OCI-LY3 (cell line): ENCODE measurements at regions not wholly inside any gene's neighbourhood (a gene's known extent, or its start where the extent isn't known, plus 50 kb on each side); places are given as distances from the start of the nearest gene placed in this dataset.

Experiments used
- H2AFZ ChIP-seq: fragments of 200-600, 300-600 bp; shearing (Covaris generic); 2 replicates; pipeline ENCODE4 v1.6.0; 2014; ENCODE audit warnings: antibody characterized with exemption, low read depth, low read length
- H3K27ac ChIP-seq: fragments of 200-600, 300-600 bp; sonication (generic); 2 replicates; pipeline ENCODE4 v1.5.1; 2014; ENCODE audit warnings: mild to moderate bottlenecking, low read length, moderate library complexity, mixed read lengths
- H3K27me3 ChIP-seq: fragments of 200-600, 300-600 bp; sonication (generic); 2 replicates; pipeline ENCODE4 v1.6.1; 2014; ENCODE audit warnings: low read depth, low read length, mixed read lengths
- H3K36me3 ChIP-seq: fragments of 200-600, 300-600 bp; sonication (generic); replicated peaks from 2 replicates; pipeline ENCODE3; 2014; ENCODE audit warnings: low read depth, low read length, mixed read lengths
- H3K4me1 ChIP-seq: fragments of 300-600, 200-600 bp; sonication (generic); 2 replicates; pipeline ENCODE4 v1.6.1; 2014; ENCODE audit warnings: low read length, mixed read lengths
- H3K4me2 ChIP-seq: fragments of 200-600, 300-600 bp; sonication (generic); 2 replicates; pipeline ENCODE4 v1.6.1; 2014; ENCODE audit warnings: low read length, mixed read lengths
- H3K4me3 ChIP-seq: fragments of 300-600, 200-600 bp; sonication (generic); 2 replicates; pipeline ENCODE4 v1.5.1; 2014; ENCODE audit warnings: antibody characterized with exemption, mild to moderate bottlenecking, low read length, moderate library complexity
- H3K79me2 ChIP-seq: fragments of 300-600, 200-600 bp; shearing (Covaris generic); 2 replicates; pipeline ENCODE4 v1.6.1; 2014; ENCODE audit warnings: mild to moderate bottlenecking, low read length, mixed read lengths
- H3K9ac ChIP-seq: fragments of 300-600, 200-600 bp; shearing (Covaris generic); 2 replicates; pipeline ENCODE4 v1.6.0; 2014; ENCODE audit warnings: mild to moderate bottlenecking, low read length, moderate library complexity
- H3K9me3 ChIP-seq: fragments of 200-600, 300-600 bp; shearing (Covaris generic); 2 replicates; pipeline ENCODE4 v1.6.1; 2014; ENCODE audit warnings: low read length, mixed read lengths; ENCODE audit not compliant: insufficient read depth
- H4K20me1 ChIP-seq: fragments of 200-600, 300-600 bp; sonication (generic); 2 replicates; pipeline ENCODE4 v1.6.1; 2016; ENCODE audit warnings: low read length, mixed read lengths; ENCODE audit not compliant: insufficient read depth
- CTCF ChIP-seq: fragments of 200-600, 300-600 bp; sonication (generic); IDR thresholded peaks from 2 replicates; pipeline ENCODE4 v1.5.1; 2014; ENCODE audit warnings: antibody characterized with exemption, low read length, low read depth
- EZH2phosphoT487 ChIP-seq: fragments of 200-600 bp; shearing (Covaris generic); IDR thresholded peaks from 2 replicates; pipeline ENCODE4 v1.6.1; 2018; ENCODE audit warnings: antibody characterized with exemption, mixed run types, low read depth

- Histone ChIP-seq H3K27me3 (peaks cover 11% of the 10 kb centered on the region; the same call in 1 of the 2 replicates), H2AFZ (no peak overlapping the region), H4K20me1 (no peaks in the 10 kb centered on the region), H3K36me3 (no peaks in the 10 kb centered on the region), H3K9me3 (no peaks in the 10 kb centered on the region), H3K79me2 (no peaks in the 10 kb centered on the region), H3K4me2 (no peak overlapping the region), H3K4me1 (no peaks in the 10 kb centered on the region), H3K4me3 (no peak overlapping the region), H3K9ac (no peak overlapping the region), H3K27ac (no peak overlapping the region)
- TF ChIP-seq CTCF (no peak), EZH2phosphoT487 (no peak)
Measured at GRCh38 chr9:126156898-126157297, 169.7 kb upstream of the MVB12B start.

GRCh38 chr9:126157423-126157822, 169.2 kb upstream of the MVB12B start:
- Histone ChIP-seq H3K9me3 (no peaks in the 10 kb centered on the region), H4K20me1 (no peaks in the 10 kb centered on the region), H3K4me1 (no peaks in the 10 kb centered on the region), H3K4me3 (no peak overlapping the region), H3K79me2 (no peaks in the 10 kb centered on the region), H2AFZ (no peak overlapping the region), H3K4me2 (no peak overlapping the region), H3K36me3 (no peaks in the 10 kb centered on the region), H3K27me3 (peaks cover 6% of the 10 kb centered on the region; the same call in 1 of the 2 replicates), H3K27ac (no peak overlapping the region), H3K9ac (no peak overlapping the region)
- TF ChIP-seq CTCF (no peak), EZH2phosphoT487 (no peak)

GRCh38 chr9:126157826-126158587, 168.6 kb upstream of the MVB12B start:
- no peak overlapping the region for H3K9ac ChIP-seq
- H3K79me2 ChIP-seq, result no peaks in the 10 kb centered on the region
- H3K4me1 ChIP-seq, result no peaks in the 10 kb centered on the region
- no peak overlapping the region for H3K4me2 ChIP-seq
- H3K9me3 ChIP-seq, result no peaks in the 10 kb centered on the region
- no peak overlapping the region for H3K27ac ChIP-seq
- H3K36me3 ChIP-seq, result no peaks in the 10 kb centered on the region
- H2AFZ ChIP-seq, result no peak overlapping the region
- no peak overlapping the region for H3K4me3 ChIP-seq
- H4K20me1 ChIP-seq, result no peaks in the 10 kb centered on the region
- peaks cover under 1% of the 10 kb centered on the region; the same call in 1 of the 2 replicates for H3K27me3 ChIP-seq
- TF ChIP-seq CTCF, result no peak
- no peak for TF ChIP-seq EZH2phosphoT487

- Histone ChIP-seq H3K9ac (no peak overlapping the region), H3K79me2 (no peaks in the 10 kb centered on the region), H3K4me1 (no peaks in the 10 kb centered on the region), H3K4me2 (no peak overlapping the region), H3K9me3 (no peaks in the 10 kb centered on the region), H3K27ac (no peak overlapping the region), H4K20me1 (no peaks in the 10 kb centered on the region), H2AFZ (no peak overlapping the region), H3K36me3 (no peaks in the 10 kb centered on the region), H3K27me3 (no peaks in the 10 kb centered on the region), H3K4me3 (no peak overlapping the region)
- TF ChIP-seq EZH2phosphoT487 (no peak), CTCF (no peak)
Measured at GRCh38 chr9:126158588-126159429, 167.8 kb upstream of the MVB12B start.
